ENCODE measurements at regions not wholly inside any gene's neighbourhood (a gene's known extent, or its start where the extent isn't known, plus 50 kb on each side); places are given as distances from the start of the nearest gene placed in this dataset.

GRCh38 chrX:133159205-133159604 lies 58.9 kb downstream of the TFDP3 start:
- TF ChIP-seq, protein P1, sequence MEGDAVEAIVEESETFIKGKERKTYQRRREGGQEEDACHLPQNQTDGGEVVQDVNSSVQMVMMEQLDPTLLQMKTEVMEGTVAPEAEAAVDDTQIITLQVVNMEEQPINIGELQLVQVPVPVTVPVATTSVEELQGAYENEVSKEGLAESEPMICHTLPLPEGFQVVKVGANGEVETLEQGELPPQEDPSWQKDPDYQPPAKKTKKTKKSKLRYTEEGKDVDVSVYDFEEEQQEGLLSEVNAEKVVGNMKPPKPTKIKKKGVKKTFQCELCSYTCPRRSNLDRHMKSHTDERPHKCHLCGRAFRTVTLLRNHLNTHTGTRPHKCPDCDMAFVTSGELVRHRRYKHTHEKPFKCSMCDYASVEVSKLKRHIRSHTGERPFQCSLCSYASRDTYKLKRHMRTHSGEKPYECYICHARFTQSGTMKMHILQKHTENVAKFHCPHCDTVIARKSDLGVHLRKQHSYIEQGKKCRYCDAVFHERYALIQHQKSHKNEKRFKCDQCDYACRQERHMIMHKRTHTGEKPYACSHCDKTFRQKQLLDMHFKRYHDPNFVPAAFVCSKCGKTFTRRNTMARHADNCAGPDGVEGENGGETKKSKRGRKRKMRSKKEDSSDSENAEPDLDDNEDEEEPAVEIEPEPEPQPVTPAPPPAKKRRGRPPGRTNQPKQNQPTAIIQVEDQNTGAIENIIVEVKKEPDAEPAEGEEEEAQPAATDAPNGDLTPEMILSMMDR (IDR thresholded peaks at IDR 0.05) = no peak
- Mint-ChIP-seq H3K27ac (no peak overlapping the region), H3K36me3 (ENCODE audit: low read depth) (peaks cover 1% of the 10 kb centered on the region), H3K9me3 (peaks cover 54% of the 10 kb centered on the region), H3K4me1 (no peaks in the 10 kb centered on the region), H3K4me3 (no peak overlapping the region), H3K27me3 (ENCODE audit: low read depth, poor library complexity) (peaks cover 4% of the 10 kb centered on the region)
- DNase-seq = no peak

DNA sequence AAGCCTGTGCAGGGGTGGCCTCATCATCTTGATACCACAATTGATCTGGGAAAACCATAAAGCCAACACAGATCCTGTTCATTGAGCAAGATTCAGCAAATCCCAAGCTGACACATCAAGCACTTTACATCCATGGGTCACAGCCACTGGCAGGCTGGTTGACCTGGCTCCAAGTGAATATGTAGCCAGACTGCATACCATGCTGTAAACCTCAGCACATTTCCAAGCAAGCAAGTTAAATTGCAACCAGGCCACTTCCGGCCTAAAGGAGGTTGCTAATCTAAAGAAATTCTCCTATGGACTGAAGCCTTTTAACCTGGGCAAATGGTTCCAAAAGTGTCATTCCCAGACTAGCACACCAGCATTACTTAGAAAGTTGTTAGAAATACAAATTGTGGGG lies 54.4 kb upstream of the USP26 start:
- Mint-ChIP-seq H3K27ac (no peak overlapping the region), H3K4me1 (no peaks in the 10 kb centered on the region), H3K4me3 (no peak overlapping the region), H3K27me3 (ENCODE audit: low read depth, poor library complexity) (peaks cover 9% of the 10 kb centered on the region), H3K9me3 (peaks cover 28% of the 10 kb centered on the region), H3K36me3 (ENCODE audit: low read depth) (no peaks in the 10 kb centered on the region)
- TF ChIP-seq, protein P1 (IDR thresholded peaks at IDR 0.05) = no peak
- DNase-seq = no peak

DNA sequence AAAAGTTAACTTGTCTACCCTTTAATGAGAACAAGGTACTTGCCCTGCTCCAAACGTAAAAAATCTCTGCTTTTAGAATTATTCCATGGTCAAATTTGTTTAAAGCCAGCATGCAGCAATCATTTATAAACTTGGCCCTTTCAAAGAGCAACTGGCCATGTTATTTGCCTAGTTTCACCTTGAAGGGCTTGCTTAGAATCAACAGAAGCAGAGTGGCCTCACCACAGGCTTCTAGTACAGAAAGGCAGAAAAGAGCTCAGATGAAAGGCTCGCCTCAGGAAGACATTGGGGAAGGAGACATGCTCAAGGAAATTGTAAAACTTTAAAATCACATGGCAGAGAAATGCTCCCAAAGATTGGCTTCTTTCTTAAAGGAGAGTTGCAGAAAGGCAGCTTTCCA lies 53.8 kb upstream of the USP26 start:
- DNase-seq = no peak
- Mint-ChIP-seq H3K9me3 (peaks cover 26% of the 10 kb centered on the region), H3K4me3 (no peak overlapping the region), H3K27ac (no peak overlapping the region), H3K36me3 (ENCODE audit: low read depth) (peaks cover 3% of the 10 kb centered on the region), H3K4me1 (no peaks in the 10 kb centered on the region), H3K27me3 (ENCODE audit: low read depth, poor library complexity) (peaks cover 9% of the 10 kb centered on the region)
- TF ChIP-seq, protein P1 (IDR thresholded peaks at IDR 0.05) = no peak
